ENCODE measurements at regions not wholly inside any gene's neighbourhood (a gene's known extent, or its start where the extent isn't known, plus 50 kb on each side); places are given as distances from the start of the nearest gene placed in this dataset.
"Not testable (repeated sequence)": the region's sequence is repeated elsewhere in the genome, so short reads cannot be mapped to it uniquely, and the experiment has no call there.

DNA sequence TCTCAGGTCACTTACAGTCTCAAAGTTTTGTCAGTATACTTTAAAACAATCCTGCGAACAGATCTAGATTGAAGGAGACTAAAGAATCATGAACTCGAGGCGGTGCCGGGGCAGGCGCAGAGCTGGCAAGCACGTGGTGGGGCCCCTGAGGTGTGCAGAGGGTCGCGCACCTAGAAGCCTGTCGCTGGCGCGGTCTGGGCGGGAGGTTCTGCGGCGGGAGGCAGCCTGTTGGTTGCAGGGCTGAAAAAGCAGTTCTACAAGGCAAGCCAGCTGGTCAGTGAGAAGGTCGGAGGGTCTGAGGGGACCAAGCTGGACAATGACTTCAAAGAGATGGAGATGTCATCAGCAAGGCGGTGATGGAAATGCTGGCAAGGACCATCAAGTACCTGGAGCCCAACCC is 147.0 kb downstream of the GOSR1 start:
- TF ChIP-seq, protein P1, sequence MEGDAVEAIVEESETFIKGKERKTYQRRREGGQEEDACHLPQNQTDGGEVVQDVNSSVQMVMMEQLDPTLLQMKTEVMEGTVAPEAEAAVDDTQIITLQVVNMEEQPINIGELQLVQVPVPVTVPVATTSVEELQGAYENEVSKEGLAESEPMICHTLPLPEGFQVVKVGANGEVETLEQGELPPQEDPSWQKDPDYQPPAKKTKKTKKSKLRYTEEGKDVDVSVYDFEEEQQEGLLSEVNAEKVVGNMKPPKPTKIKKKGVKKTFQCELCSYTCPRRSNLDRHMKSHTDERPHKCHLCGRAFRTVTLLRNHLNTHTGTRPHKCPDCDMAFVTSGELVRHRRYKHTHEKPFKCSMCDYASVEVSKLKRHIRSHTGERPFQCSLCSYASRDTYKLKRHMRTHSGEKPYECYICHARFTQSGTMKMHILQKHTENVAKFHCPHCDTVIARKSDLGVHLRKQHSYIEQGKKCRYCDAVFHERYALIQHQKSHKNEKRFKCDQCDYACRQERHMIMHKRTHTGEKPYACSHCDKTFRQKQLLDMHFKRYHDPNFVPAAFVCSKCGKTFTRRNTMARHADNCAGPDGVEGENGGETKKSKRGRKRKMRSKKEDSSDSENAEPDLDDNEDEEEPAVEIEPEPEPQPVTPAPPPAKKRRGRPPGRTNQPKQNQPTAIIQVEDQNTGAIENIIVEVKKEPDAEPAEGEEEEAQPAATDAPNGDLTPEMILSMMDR (IDR thresholded peaks at IDR 0.05), result not testable (repeated sequence)
- TF ChIP-seq POLR2A (IDR thresholded peaks at IDR 0.05), result not testable (repeated sequence)
